HG03095 (cell line): ENCODE measurements at regions not wholly inside any gene's neighbourhood (a gene's known extent, or its start where the extent isn't known, plus 50 kb on each side); places are given as distances from the start of the nearest gene placed in this dataset.
A peak's percentile ranks its signal among the peaks of the same experiment; 100 is the strongest.
"Not testable (repeated sequence)": the region's sequence is repeated elsewhere in the genome, so short reads cannot be mapped to it uniquely, and the experiment has no call there.

Experiments used
- ATAC-seq: cut with Tn5 transposase; IDR thresholded peaks from one replicate; pipeline ENCODE4 v1.9.1; 2021; ENCODE audit warnings: moderate library complexity; ENCODE audit not compliant: unreplicated experiment

- ATAC-seq, result peak; percentile 69
These were observed 164.8 kb downstream of the PPIAL4G start for GRCh38 chr1:148318123-148318903.

DNA sequence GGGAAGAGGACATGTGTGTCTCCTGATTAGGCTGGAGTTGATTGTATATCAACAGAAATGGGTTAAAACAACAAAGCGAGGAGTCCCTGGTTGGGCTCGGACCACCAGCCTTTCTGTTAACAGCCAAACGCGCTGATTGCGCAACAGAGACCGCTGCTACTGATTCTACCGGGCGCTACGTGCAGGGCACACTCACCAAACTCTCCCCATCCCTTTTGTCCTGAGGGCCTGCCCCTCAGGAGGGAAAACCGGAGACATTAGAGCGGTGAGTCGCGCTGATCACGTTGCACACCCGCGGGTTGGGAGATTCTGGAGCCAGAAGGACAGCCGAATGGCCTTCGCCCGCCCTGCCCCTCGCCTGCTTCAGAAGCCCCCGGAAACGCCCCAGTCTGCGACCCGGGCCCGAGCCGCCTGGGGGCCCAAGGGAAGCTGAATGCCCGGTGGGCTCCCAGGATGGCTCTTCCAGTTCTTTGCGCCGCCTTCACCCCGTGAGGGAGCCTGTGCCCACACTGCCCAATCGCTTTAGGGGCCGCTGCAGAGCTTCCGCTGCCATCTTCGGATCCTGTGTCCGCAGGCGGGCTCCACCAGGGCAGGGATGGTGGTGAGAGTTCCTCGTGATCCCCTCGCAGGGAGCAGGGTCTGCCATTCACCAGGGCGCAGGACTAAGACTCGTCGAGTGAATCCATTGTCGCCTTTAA lies 165.4 kb upstream of the NBPF11 start:
- ATAC-seq, result no peak

- peak; percentile 62 for ATAC-seq
These were observed 163.2 kb upstream of the NBPF11 start for GRCh38 chr1:148315071-148315811.

- ATAC-seq, result no peak
These were observed 158.7 kb upstream of the NBPF11 start for GRCh38 chr1:148310807-148311206.

GRCh38 chr1:148309940-148310500 lies 157.9 kb upstream of the NBPF11 start:
- ATAC-seq, result no peak

DNA sequence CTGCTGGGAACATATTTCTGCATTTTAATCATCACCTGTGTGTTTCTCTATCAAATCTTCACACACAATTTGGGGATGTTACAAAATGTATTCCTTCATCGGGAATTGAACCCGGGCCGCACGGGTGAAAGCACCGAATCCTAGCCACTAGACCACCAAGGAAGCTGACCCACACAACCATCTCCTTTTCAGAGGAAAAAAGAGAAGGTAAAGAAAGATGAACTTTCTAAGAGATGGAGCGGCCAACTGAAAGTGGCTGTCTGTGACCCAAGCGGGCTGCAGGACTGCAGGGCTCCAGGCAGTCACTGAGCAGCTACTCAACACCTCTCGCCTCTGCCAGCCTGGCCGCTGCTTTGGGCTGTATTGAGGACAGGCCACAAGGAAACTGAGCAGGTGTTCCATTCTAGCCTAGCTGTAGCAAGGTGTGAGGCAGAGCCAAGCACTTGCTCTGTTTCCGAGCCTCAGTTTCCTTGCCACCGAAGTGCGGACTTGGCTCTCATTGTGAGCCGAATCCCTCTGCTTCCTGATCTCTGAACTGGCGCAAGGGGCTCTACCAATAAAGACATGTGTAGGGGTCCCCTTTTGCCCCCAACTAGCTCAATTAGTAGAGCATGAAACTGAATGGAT lies 156.9 kb upstream of the NBPF11 start:
- ATAC-seq, result no peak

- ATAC-seq, result no peak
These were observed 155.6 kb upstream of the NBPF11 start for GRCh38 chr1:148307583-148308185.

GRCh38 chr1:148304935-148305334 lies 152.9 kb upstream of the NBPF11 start:
- not testable (repeated sequence) for ATAC-seq

- ATAC-seq, result peak; percentile 63
These were observed 150.7 kb upstream of the NBPF11 start for GRCh38 chr1:148302586-148303364.

- ATAC-seq, result not testable (repeated sequence)
These were observed 145.8 kb upstream of the NBPF11 start for GRCh38 chr1:148297852-148298251.

DNA sequence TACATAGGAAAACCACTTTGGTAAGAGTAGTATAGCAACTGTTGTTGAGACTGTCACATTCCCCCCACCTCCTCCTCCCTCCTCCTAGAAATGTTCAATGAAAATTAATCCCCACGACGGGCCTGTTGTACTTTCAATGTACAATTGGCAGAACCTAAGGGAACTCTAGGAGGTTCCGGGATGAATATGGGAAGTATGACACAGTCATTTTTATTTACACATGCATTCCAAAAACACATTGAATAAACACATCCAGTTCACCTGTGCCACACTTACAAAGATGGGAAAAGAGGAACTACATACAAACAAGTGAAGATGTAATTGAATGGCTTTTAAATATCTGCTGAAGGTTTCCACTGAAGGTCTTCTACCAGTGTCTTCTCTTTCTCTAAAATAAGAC lies 144.4 kb upstream of the NBPF11 start:
- no peak for ATAC-seq

- no peak for ATAC-seq
These were observed 142.2 kb upstream of the NBPF11 start for GRCh38 chr1:148294116-148294807.

DNA sequence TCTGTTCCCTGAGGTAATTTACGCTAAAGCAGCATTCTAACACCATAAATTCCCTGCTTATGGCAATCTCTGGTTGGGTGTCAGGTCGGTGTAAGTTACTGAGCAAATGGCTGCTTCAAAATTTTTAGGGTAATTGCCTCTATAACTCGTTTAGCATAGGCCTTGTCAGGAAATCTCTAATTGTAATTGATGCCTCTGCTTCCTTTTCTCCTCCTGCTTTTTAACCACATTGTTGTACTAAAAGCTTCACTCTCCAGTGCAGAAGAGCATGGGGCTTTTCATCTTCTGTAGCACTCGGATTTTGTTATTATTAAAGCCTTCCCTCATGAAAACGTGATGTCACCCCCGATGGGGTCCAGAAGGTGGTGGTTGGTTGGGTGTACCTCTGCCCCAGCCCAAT lies 141.6 kb upstream of the NBPF11 start:
- no peak for ATAC-seq

- no peak for ATAC-seq
These were observed 140.8 kb upstream of the NBPF11 start for GRCh38 chr1:148292915-148293314.

DNA sequence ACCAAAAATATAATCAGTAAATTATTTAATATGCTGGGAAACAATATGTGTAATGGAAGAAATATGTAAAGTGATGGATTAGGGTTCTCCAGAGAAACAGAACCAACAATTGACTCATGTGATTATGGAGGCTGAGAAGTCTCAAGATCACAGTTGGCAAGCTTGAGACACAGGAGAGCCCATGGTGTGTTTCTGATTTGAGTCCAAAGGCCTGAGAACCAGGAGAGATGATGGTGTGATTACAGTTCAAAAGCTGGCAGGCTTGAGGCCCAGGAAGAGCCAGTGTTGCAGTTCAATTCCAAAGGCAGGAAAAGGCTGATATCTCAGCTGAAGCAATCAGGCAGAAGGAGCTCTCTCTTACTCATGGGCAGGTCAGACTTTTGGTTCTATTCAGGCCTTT lies 138.8 kb upstream of the NBPF11 start:
- ATAC-seq, result no peak

DNA sequence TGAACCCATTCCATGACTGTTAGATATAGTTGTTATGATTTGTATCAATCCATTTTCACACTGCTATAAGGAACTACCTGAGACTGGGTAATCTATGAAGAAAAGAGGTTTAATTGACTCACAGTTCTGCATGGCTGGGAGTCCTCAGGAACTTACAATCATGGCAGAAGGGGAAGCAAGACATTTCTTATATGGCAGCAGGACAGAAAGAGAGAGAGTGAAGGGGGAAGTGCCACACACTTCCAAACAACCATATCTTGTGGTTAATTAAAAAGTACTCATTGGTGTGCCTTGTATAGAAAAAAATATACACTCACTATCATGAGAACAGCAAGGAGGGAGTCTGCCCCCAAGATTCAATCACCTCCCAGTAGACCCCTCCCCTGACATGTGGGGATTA lies 137.6 kb upstream of the NBPF11 start:
- ATAC-seq, result no peak

GRCh38 chr1:148285946-148286345 lies 133.9 kb upstream of the NBPF11 start:
- ATAC-seq, result not testable (repeated sequence)

DNA sequence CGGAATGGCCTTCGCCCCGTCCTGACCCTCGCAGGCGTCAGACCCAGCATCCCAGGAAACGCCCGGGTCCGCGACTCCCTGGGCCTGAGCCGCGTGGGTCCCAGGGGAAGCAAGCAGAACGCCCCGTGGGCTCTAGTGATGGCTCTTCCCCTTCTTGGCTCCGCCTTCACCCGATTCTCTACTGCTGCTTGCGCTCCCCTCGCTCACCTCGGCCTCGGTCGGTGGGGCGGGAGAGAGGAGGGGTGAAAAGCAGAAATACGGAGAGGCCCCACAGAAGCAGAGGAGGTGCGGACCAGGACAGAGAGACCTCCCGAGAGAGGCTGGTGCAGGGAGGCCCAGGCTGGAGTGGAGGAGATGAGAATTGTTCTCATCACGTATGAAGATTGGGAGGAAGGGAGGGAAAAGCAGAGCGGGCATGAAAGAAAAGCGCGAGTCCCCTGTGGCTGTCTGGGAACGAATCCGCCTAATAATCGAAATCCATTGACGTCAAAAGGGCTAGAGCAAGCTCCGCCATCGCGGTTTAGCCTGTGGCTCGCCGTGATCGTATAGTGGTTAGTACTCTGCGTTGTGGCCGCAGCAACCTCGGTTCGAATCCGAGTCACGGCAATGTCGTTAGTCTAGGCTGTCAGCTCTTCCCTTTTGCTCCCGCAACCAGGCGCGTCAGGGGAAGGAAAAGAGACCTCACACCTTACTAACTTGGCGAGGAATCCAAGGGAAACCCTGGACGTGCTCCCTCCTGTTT lies 128.9 kb upstream of the NBPF11 start:
- peak; percentile 64 for ATAC-seq
